ENCODE measurements at regions not wholly inside any gene's neighbourhood (a gene's known extent, or its start where the extent isn't known, plus 50 kb on each side); places are given as distances from the start of the nearest gene placed in this dataset.

DNA sequence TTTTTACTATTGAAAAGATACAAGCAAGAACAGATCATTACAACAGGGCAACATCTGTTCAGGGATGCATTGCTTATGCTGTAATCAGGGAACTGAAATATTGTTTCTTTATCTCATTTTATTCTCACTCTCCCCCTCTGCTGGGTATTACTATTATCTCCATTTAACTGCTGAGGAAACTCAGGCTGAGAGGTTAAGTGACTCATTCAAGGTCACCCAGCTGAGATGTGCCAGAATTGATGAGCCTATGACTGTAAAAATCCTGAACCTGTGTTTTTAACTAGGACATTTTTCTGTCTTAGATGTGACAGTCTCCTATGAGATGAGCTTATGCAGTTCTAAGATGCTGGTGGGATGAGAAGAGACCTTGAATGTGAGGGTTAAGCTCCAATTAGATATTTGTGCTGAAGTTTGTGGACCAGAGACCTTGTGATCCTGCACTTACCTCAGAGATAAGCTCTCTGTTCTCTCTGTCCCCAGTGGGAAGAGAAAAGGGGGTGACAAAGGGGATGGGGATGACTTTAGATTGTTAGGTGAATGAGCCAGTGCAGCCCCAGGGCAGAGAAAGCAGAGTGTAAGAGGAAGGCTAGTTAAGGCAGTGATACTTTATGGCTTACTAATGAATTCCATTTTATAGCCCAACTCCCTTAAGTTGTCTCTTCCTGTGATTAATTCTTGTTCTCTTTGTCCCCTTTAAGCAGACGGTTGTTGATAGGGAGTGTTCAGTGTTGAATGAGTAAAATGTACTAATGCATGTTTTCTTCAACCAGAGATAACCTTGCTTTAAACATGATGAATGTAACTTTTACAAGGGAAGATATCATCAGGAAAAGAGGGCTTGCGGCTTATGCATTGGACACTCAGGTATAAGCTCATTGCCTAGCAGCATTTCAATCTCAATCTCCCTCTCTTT, 111.4 kb downstream of the HLX start:
- TF ChIP-seq, protein P1, sequence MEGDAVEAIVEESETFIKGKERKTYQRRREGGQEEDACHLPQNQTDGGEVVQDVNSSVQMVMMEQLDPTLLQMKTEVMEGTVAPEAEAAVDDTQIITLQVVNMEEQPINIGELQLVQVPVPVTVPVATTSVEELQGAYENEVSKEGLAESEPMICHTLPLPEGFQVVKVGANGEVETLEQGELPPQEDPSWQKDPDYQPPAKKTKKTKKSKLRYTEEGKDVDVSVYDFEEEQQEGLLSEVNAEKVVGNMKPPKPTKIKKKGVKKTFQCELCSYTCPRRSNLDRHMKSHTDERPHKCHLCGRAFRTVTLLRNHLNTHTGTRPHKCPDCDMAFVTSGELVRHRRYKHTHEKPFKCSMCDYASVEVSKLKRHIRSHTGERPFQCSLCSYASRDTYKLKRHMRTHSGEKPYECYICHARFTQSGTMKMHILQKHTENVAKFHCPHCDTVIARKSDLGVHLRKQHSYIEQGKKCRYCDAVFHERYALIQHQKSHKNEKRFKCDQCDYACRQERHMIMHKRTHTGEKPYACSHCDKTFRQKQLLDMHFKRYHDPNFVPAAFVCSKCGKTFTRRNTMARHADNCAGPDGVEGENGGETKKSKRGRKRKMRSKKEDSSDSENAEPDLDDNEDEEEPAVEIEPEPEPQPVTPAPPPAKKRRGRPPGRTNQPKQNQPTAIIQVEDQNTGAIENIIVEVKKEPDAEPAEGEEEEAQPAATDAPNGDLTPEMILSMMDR (conservative IDR thresholded peaks at IDR 0.05) = no peak
- no peak for TF ChIP-seq ZFX (IDR thresholded peaks at IDR 0.05)
